Ishikawa (cell line): ENCODE measurements at regions not wholly inside any gene's neighbourhood (a gene's known extent, or its start where the extent isn't known, plus 50 kb on each side); places are given as distances from the start of the nearest gene placed in this dataset.

ENCODE experiments used
- CEBPB ChIP-seq: IDR thresholded peaks from 2 replicates; pipeline ENCODE4 v1.6.1; 2012
- CREB1 ChIP-seq: IDR thresholded peaks from 2 replicates; pipeline ENCODE4 v1.6.1; 2012; ENCODE audit warnings: low read depth
- EGR1 ChIP-seq: IDR thresholded peaks from 2 replicates; pipeline ENCODE4 v1.6.1; 2012
- EP300 ChIP-seq: IDR thresholded peaks from 2 replicates; pipeline ENCODE4 v1.6.1; 2012; ENCODE audit warnings: borderline replicate concordance
- FOXM1 ChIP-seq: IDR thresholded peaks from 2 replicates; pipeline ENCODE4 v1.6.1; 2012; ENCODE audit warnings: low read depth, borderline replicate concordance
- MAX ChIP-seq: IDR thresholded peaks from 2 replicates; pipeline ENCODE4 v1.6.1; 2012
- NFIC ChIP-seq: IDR thresholded peaks from 2 replicates; pipeline ENCODE4 v1.6.1; 2012
- RAD21 ChIP-seq: IDR thresholded peaks from 2 replicates; pipeline ENCODE4 v1.6.1; 2012; ENCODE audit warnings: low read depth
- REST ChIP-seq: IDR thresholded peaks from 2 replicates; pipeline ENCODE4 v1.6.1; 2012; ENCODE audit warnings: low read depth, mild to moderate bottlenecking
- TAF1 ChIP-seq: IDR thresholded peaks from 2 replicates; pipeline ENCODE4 v1.6.1; 2012; ENCODE audit warnings: low read depth, mild to moderate bottlenecking
- TCF12 ChIP-seq: IDR thresholded peaks from 2 replicates; pipeline ENCODE4 v1.6.1; 2012; ENCODE audit warnings: low read depth
- TEAD4 ChIP-seq: IDR thresholded peaks from 2 replicates; pipeline ENCODE4 v1.6.1; 2012
- USF1 ChIP-seq: IDR thresholded peaks from 2 replicates; pipeline ENCODE4 v1.6.1; 2012
- YY1 ChIP-seq: IDR thresholded peaks from 2 replicates; pipeline ENCODE4 v1.6.1; 2012; ENCODE audit warnings: low read depth
- ZBTB7A ChIP-seq: IDR thresholded peaks from 2 replicates; pipeline ENCODE4 v1.6.1; 2012; ENCODE audit warnings: low read depth

GRCh38 chr5:88952996-88953643 is 70.1 kb upstream of the MEF2C start:
- TF ChIP-seq CREB1: no peak
- TF ChIP-seq EGR1: no peak
- no peak for TF ChIP-seq USF1
- TF ChIP-seq TAF1: no peak
- TF ChIP-seq FOXM1: no peak
- TF ChIP-seq RAD21: no peak
- TF ChIP-seq YY1: no peak
- no peak for TF ChIP-seq MAX
- no peak for TF ChIP-seq EP300
- no peak for TF ChIP-seq CEBPB
- TF ChIP-seq REST: no peak
- TF ChIP-seq NFIC: no peak

GRCh38 chr5:88952344-88952743 is 69.4 kb upstream of the MEF2C start:
- TF ChIP-seq NFIC: peak; percentile 73
- no peak for TF ChIP-seq YY1

GRCh38 chr5:88951457-88951856 is 68.5 kb upstream of the MEF2C start:
- TF ChIP-seq ZBTB7A (no peak), FOXM1 (no peak), RAD21 (no peak), NFIC (no peak), MAX (no peak), USF1 (no peak), TEAD4 (no peak), YY1 (no peak), CEBPB (no peak), REST (no peak), CREB1 (no peak), EP300 (no peak), TAF1 (no peak), EGR1 (no peak), TCF12 (no peak)

GRCh38 chr5:88948746-88949600 is 66.0 kb upstream of the MEF2C start:
- TF ChIP-seq EP300 (no peak), CREB1 (no peak)

GRCh38 chr5:88944751-88945531 is 62.0 kb upstream of the MEF2C start:
- no peak for TF ChIP-seq ZBTB7A
- TF ChIP-seq EGR1: no peak
- no peak for TF ChIP-seq TEAD4
- TF ChIP-seq TAF1: no peak
- TF ChIP-seq FOXM1: no peak
- TF ChIP-seq NFIC: no peak
- no peak for TF ChIP-seq CEBPB
- TF ChIP-seq MAX: no peak
- no peak for TF ChIP-seq TCF12
- TF ChIP-seq YY1: no peak
- TF ChIP-seq REST: no peak
- no peak for TF ChIP-seq CREB1
- TF ChIP-seq RAD21: no peak
- TF ChIP-seq EP300: no peak
- TF ChIP-seq USF1: no peak
